Amygdala (tissue), 56 donors: ENCODE measurements at regions not wholly inside any gene's neighbourhood (a gene's known extent, or its start where the extent isn't known, plus 50 kb on each side); places are given as distances from the start of the nearest gene placed in this dataset.
A peak's percentile ranks its signal among the peaks of the same experiment; 100 is the strongest.
"Not testable (repeated sequence)": the region's sequence is repeated elsewhere in the genome, so short reads cannot be mapped to it uniquely, and the experiment has no call there.

Experiments used
- DNase-seq, 56 donors: peaks; one replicate each; lab custom pipeline; 2025; lab: John Stamatoyannopoulos, UW

DNA sequence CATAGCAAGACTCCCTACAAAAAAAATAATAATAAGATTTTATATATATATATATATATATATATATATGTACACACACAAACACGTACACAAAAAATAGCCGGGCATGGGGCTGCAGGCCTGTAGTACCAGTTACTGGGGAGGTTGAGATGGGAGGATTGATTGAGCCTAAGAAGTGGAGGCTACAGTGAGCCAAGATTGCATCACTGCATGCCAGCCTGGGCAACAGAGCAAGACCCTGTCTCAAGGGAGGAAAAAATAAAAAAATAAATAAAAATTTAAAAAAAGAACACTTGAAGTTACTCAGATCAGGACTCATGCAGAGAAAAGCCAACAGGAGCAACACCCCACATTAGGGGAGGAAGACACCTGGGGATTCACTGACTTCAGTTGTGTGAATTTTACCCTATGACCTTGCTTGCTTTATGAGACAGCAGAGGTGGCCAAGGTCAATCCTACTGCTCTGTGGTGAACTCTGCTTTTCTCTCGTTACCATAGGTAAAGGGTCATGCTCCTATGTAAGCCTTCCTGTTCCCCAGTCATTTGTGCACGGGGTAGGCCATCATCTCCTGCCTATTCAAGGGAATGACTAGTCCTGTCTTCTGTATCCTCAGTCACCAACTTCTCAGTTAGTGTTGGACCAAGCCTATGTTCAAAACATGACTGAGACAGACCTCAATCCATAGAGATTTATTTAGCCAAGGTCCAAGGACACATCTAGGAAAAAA is 1119.8 kb upstream of the TMEM132C start:
- DNase-seq: no peak

- DNase-seq: no peak
Measured at GRCh38 chr12:127147724-127148123, 1119.2 kb upstream of the TMEM132C start.

DNA sequence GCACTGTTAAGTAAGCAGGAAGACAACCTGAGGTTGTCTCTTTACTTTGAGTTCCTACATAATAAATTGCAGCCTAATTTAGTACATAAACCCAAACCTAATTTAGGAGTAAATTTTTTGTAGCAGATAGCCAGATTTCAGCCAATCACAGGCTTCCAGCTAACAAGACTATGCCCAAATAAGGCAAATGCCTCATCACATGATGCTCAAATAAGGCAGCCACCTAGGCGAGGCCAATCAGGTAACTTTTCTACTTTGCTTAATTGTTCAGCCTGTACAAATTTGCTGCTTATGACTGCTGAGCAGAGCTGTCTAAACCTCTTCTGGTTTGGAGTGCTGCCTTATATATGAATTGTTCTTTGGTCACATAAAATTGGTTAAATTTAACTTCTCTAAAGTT is 1118.7 kb upstream of the TMEM132C start:
- no peak for DNase-seq

DNA sequence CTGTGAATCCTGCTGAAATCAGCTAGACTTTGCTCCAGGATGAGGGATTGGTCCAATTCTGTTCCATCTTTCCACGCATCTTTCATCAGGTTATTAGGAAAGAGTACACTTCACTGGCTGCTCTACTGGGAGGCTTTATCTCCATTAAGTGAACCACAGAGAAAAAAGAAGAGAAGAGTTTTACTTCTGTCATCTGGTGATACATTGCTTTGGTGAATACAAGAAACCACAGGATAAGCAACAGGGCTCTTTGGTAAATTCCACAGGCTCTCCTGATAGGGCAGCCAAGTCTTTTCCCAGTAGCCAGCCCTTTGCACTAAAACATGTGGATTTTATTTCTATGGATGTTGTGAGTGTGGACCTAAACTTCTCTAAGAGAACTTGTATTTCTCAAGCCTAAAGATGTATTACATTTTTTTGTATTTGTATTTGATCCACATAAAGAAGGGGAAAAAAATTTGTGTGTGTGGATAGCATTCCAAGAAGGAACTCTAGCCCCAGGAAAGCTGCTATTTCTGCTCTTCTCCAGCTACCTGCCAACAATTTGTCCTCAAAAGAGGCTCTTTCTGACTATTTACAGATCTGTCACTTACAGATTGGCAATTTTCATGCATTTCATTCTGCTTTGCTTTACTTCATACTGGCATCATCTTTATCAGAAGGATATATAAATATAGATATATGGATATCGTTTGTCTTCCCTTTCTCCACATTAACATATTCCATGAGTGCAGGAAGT is 1117.6 kb upstream of the TMEM132C start:
- no peak for DNase-seq

GRCh38 chr12:127150028-127150427 is 1116.9 kb upstream of the TMEM132C start:
- DNase-seq: no peak

DNA sequence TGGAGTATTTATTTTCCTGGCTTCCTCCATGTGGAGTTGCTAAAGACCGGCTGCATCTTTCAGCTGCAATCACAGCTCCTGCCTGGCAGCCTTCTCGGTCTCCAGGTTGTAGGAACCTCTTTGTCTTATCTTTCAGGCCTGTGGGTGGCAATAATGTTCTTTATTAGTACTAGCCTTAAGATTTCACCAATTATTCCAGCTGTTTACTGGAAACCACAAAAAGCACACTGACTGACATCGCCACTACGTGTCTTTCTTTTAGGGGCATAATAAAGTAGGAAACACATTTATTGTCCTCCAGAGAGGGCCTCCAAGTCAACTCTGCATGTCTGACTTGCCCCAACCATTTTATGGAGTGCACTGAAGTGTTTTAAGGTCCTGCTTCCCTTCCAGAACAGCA is 1116.5 kb upstream of the TMEM132C start:
- no peak for DNase-seq

GRCh38 chr12:127150956-127151355 is 1116.0 kb upstream of the TMEM132C start:
- no peak for DNase-seq

DNA sequence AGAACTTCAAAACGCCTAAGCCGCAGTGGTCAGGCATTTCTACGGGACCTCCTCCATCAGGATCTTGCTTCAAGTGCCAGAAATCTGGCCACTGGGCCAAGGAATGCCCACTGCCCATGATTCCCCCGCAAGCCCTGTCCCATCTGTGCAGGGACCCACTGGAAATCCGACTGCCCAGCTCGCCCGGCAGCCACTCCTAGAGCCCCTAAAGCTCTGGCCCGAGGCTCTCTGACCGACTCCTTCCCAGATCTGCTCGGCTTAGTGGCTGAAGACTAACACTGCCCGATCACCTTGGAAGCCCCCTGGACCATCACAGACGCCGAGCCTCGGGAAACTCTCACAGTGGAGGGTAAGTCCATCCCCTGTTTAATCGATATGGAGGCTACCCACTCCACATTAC is 1113.0 kb upstream of the TMEM132C start:
- no peak for DNase-seq

- DNase-seq: not testable (repeated sequence)
Measured at GRCh38 chr12:127154830-127155229, 1112.1 kb upstream of the TMEM132C start.

- not testable (repeated sequence) for DNase-seq
Measured at GRCh38 chr12:127155935-127156619, 1110.9 kb upstream of the TMEM132C start.

DNA sequence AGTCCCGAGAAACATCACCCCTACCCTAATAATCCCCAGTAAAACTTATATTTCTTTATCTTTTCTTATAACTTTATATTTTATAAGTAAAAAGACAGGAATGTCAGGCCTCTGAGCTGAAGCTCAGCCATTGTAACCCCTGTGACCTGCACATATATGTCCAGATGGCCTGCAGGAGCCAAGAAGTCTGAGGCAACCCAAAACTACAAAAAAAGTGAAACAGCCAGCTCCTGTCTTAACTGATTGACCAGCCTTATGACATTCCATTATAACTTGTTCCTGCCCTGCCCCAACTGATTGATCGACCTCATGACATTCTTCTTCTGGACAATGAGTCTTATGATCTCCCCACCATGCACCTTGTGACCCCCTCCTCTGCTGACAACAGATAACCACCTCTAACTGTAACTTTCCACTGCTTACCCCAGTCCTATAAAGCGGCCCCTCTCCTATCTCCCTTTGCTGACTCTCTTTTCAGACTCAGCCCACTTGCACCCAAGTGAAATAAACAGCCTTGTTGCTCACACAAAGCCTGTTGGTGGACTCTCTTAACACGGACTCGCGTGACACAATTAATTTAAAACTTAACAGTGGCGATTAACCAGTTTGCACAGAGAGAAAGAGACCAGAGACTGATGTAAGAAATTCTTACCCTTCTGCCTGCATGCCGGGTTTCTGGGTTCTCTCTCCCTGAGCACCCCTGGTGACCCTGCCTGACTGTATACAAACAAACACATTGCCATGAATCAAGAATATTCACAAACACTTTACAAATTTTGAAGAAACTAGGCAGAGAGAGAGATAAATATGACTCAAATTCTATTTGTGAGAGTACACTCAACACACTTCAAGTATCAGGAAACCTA is 1109.2 kb upstream of the TMEM132C start:
- not testable (repeated sequence) for DNase-seq

DNA sequence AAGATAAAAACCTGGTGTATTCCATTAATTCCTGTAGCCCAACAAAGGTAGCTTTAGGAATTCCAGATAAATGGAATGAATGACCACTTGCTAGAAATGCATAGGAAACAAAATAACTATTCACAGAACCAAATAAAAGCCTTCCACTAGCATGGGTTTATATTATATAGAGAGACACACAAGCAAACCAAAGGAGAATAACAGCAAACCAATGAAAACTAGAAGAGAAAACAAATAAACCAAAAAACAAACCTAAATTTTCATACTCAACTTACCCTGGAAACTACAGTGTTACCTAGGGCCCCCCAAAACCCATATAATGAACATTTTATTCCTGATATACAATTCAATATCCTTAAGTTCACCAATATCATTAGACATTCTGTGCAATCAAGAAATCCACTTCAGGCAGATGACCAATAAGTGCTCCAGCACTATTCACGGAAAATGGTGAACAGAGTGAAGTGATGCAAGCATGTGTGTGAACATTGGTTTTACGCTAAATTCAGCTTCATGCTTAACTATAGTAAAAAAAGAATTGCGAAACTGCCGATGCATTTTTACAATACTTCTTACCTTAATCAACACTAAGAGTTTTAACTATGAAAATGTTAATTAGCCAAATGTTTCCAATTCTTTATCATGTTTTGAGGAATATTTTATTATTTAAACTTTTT is 1108.4 kb upstream of the TMEM132C start:
- no peak for DNase-seq

- DNase-seq: no peak
Measured at GRCh38 chr12:127161466-127161865, 1105.5 kb upstream of the TMEM132C start.

DNA sequence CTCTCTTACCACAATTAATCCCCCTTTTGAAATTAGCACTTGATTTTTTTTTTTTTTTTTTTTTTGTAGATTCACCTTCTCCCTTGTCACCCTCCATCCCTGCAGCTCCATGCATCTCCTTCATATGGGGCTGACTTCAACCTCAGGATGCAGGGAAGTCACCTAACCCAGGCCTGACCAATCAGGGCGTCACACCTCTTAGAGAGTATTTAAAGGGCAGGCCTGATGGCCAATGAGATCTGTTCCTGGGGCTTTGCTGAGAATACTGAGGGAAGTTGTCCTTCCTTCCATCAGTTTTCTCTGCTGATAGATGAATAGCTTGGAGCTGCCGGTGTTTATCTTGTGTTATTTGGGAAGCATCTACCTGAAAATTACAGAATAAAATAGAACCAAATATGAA is 1104.7 kb upstream of the TMEM132C start:
- peak in 1 of 56 donors; percentile 8 for DNase-seq

DNA sequence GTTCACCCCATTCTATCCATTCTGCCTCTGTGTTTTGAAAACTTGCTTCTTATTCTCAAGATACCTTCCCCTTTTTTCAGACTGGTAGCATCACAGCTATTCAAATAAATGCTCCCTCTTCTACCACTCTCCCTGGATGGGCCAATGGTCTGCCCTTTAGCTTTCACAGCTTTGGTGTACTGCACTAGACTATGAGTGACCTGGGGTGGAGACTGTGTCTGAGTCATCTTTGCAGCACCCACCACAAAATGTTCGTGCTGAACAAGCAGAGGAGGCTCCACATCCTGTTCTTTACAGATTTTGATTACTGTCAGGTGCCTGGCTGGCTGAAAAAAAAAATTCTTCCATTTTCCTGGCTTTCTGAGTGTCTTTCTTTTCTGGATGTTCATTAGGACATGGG is 1104.1 kb upstream of the TMEM132C start:
- peak in 1 of 56 donors; percentile 0 for DNase-seq

- DNase-seq: peak in 51 of 56 donors; percentile 7 to 88 (median 59)
Measured at GRCh38 chr12:127165567-127166392, 1101.2 kb upstream of the TMEM132C start.

DNA sequence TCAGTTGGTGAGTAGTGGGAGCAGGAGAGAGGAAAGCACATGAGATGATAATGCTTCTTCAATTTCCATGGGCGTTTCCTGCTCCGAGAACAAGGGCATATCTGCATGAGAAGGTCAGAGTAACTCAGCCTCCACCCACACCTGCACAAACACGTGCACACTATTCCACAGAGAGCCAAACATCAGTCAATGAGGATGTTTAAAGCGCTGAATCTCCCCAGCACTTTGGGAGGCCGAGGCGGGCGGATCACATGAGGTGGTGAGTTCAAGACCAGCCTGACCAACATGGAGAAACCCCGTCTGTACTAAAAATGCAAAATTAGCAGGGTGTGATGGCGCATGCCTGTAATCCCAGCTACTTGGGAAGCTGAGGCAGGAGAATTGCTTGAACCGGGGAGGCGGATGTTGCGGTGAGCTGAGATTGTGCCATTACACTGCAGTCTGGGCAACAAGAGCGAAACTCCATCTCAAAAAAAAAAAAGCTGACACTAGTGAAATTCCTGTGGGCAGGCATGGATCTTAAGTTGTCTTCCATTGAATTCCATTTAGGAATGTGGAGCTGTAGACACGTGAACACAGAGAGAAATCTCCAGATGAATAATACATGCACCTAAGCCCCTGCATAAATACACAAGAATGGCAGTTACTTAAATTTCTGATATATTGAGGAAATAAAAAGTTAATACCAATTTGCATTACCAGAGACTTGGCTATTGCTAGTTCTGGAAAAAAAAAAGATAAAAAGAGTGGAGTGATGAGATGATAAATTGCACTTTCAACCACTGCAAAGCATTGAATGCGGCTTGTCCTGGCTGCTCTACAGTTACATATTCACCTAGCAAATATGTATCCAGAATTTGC is 1097.4 kb upstream of the TMEM132C start:
- no peak for DNase-seq
